CD4-positive, alpha-beta T cell treated with Interleukin-1 beta for 1 hour (primary cell): ENCODE measurements at regions not wholly inside any gene's neighbourhood (a gene's known extent, or its start where the extent isn't known, plus 50 kb on each side); places are given as distances from the start of the nearest gene placed in this dataset.
"Not testable (repeated sequence)": the region's sequence is repeated elsewhere in the genome, so short reads cannot be mapped to it uniquely, and the experiment has no call there.

ENCODE experiments used
- DNase-seq, 2 donors: peaks; one replicate each; pipeline ENCODE4 v3.0.0-alpha.2; 2020 to 2022

- no peak for DNase-seq
These were observed 174.9 kb upstream of the RPH3A start for GRCh38 chr12:112616469-112617152.

GRCh38 chr12:112617153-112617505 is 174.4 kb upstream of the RPH3A start:
- DNase-seq, result no peak

GRCh38 chr12:112627851-112628250 is 163.7 kb upstream of the RPH3A start:
- no peak for DNase-seq

GRCh38 chr12:112631974-112632373 is 159.6 kb upstream of the RPH3A start:
- DNase-seq, result not testable (repeated sequence)

- no peak for DNase-seq
These were observed 156.5 kb upstream of the RPH3A start for GRCh38 chr12:112635036-112635435.

- no peak for DNase-seq
These were observed 153.1 kb upstream of the RPH3A start for GRCh38 chr12:112638420-112638819.

GRCh38 chr12:112645586-112645985 is 146.0 kb upstream of the RPH3A start:
- DNase-seq, result no peak

- no peak for DNase-seq
These were observed 135.4 kb upstream of the RPH3A start for GRCh38 chr12:112656141-112656540.

- no peak for DNase-seq
These were observed 127.0 kb upstream of the RPH3A start for GRCh38 chr12:112664569-112664968.

- DNase-seq, result no peak
These were observed 125.6 kb upstream of the RPH3A start for GRCh38 chr12:112665958-112666357.

- no peak for DNase-seq
These were observed 120.0 kb upstream of the RPH3A start for GRCh38 chr12:112671564-112671963.

- no peak for DNase-seq
These were observed 117.0 kb upstream of the RPH3A start for GRCh38 chr12:112674539-112674938.

- no peak for DNase-seq
These were observed 115.0 kb upstream of the RPH3A start for GRCh38 chr12:112676507-112676906.

GRCh38 chr12:112677050-112677765 is 114.3 kb upstream of the RPH3A start:
- DNase-seq, result no peak

- no peak for DNase-seq
These were observed 110.6 kb upstream of the RPH3A start for GRCh38 chr12:112680993-112681392.

- no peak for DNase-seq
These were observed 109.0 kb upstream of the RPH3A start for GRCh38 chr12:112682586-112682985.

GRCh38 chr12:112684742-112685141 is 106.8 kb upstream of the RPH3A start:
- DNase-seq, result no peak

- DNase-seq, result no peak
These were observed 106.2 kb upstream of the RPH3A start for GRCh38 chr12:112685321-112685720.

- DNase-seq, result no peak
These were observed 105.2 kb upstream of the RPH3A start for GRCh38 chr12:112686373-112686772.

- no peak for DNase-seq
These were observed 97.5 kb upstream of the RPH3A start for GRCh38 chr12:112694065-112694464.

- DNase-seq, result not testable (repeated sequence)
These were observed 94.1 kb upstream of the RPH3A start for GRCh38 chr12:112697441-112697840.

GRCh38 chr12:112705037-112705632 is 86.4 kb upstream of the RPH3A start:
- no peak for DNase-seq

GRCh38 chr12:112710414-112710813 is 81.1 kb upstream of the RPH3A start:
- no peak for DNase-seq

- no peak for DNase-seq
These were observed 80.5 kb upstream of the RPH3A start for GRCh38 chr12:112711026-112711425.
